GDM1 (cell line): ENCODE measurements at regions not wholly inside any gene's neighbourhood (a gene's known extent, or its start where the extent isn't known, plus 50 kb on each side); places are given as distances from the start of the nearest gene placed in this dataset.

Experiments
- DNase-seq: peaks from one replicate; lab custom pipeline; 2025; lab: John Stamatoyannopoulos, UW

DNA sequence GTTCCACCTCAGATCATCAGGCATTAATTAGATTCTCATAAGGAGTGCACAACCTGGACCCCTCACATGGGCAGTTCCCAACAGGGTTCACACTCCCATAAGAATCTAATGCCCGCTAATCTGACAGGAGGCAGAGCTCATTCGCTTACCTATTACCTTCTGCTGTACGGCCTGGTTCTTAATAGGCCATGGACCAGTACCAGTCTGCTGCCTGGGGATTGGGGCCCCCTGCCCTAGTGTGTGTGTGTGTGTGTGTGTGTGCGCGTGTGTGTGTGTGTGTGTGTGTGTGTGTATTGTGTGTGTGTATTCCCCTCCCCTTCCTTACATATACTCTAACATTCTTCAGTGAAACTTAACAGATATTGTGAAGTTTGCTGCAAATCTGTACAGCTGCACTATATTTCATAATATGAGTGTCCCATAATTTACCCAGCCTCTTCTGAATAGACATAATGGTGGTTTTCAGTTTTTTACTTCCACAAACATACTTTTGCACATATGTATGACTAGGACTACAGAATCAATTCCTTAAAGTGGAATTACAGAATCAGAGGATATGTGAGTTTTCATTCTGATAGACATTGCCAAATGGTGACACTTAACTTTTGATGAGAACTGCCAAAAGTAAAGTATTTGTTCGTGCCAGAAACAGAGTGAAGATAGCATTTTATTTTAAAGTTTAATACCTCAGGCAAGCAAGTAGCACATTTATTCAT lies 205.2 kb upstream of the EEA1 start:
- DNase-seq: no peak

DNA sequence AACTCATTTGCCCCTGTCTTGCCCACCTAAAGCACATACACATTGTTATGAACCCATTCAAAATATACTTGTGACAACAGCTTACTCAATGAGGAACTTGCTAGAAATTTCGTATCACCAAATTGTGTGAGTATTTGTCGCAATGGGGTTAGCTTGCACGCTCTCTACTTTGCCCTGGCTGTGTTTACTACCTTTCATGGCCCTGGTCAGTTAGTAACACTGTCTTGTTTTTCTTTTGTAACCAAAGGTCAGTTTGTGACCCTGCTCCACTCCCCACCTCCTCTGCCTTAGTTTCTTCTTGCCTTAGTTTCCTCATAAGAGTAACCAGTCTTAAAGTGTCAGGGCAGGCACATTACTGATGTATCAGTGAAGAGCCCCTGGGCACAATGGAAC lies 205.8 kb upstream of the EEA1 start:
- no peak for DNase-seq

DNA sequence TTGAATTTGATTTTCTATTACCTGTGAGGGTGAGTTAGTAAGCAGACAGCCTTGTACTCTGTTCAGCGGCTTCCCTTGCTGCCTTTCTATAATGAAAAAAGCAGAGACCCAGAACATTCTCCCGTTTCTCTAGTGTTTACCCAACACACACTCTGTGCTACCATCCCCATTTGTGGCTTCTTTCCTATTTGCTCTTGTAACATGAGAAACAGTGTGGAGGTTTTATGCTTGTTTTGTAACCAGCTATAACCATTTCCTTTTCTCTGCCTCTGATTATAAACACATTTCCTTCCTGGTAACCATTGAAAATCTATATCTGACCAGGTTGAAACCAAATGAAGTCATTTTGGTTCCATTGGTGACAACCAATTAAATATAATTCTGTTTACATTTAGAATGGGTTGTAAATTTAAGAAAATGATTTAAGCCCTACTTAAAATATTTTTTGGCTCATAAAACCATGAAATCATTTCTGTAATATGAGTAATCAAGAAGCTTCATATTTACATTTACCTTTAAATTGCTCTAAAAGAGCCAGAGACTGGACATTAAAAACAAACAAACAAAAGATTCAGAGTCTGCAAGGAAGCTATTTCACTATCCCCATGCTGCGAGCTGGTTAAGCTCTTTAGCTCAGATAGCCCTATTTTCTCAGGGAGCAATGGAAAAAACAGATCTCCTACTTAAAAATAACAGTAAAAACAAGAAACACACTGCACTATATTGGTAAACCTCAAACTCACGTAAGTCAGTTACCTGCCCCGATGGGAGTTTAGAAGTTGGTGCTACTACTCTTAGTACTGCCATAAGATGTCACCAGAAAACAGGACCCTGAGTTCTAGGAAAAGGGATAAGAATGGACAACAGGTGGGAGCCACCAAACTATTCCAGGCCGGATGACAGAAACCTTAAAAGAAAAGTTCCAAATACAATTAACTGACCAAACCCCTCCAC lies 206.5 kb upstream of the EEA1 start:
- DNase-seq: no peak

DNA sequence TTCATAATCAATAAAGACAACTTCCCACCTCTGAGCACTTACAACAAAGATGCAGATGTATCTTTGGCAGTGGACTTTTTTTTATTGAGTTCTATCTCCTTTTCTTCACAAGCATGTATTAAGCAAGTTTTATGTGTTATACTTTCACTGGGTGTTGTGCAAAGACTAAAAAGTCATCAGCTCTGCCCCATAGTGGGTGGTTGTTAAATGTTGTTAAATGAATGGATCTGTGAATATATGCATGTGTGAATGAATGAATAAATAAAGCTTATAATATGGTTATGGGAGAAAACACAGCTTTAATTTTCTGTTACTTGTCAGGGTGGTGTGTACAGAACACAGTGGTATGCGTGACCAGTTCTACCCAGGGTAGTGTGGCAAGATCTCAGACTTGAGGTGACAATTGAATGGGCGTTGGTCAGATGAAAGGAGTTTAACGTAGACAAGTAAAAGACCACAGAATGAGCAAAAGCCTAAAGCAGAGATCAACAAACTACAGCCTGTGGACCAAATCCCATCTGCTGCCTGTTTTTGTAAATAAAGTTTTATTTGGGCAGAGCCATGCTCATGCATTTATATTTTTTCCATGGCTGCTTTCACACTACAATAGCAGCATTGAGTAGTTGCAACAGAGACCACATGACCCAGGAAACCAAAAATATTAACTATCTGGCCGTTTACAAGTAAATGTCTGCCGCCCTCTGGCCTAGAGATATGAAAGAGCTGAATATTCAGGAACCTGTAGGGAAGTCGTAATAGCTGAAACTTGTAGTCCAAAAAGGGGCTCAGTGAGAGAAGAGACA lies 207.4 kb upstream of the EEA1 start:
- no peak for DNase-seq

DNA sequence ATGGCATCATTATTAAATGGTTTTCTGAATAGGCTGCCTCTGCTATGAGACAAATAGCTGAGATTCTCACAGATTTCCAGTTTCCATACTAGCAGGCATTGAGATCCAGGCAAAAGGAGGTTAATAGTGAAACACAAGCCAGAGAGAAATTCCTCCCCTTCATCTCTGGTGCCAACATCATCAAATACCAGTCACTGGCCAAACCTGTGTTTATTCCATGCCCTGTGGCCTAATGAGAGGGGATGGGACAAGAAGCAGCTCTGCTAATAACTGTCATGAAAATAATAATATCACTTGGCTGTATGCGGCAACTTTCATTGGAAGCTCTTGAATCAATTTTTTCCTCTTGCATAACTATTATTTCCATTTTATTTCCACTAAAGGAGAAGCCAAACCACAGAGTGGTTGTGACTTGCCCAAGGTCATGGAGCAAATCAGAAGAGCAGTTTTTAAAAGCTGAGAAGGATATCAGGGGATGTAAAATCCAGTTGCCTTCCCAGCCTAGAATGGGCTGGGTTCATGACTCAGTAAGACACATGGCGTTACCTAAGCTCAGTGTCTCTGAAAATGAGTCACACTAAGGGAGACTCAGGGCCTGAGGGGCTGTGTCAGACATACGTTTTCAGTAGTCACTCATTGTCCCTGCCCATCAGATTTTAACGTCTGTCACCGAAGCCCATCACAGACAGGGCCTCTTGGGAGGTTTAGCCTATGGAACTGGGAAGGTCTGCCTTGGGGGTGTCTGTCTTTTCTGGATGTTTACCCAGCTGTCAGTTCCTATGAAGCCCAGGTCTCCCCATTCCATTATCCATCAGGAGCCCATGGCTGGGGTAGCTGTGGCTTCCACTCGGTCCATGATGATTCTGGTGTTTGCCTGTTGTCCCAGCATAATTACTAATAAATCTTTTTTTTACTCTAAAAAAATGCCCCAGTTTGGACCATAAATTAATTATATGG lies 208.8 kb upstream of the EEA1 start:
- no peak for DNase-seq

DNA sequence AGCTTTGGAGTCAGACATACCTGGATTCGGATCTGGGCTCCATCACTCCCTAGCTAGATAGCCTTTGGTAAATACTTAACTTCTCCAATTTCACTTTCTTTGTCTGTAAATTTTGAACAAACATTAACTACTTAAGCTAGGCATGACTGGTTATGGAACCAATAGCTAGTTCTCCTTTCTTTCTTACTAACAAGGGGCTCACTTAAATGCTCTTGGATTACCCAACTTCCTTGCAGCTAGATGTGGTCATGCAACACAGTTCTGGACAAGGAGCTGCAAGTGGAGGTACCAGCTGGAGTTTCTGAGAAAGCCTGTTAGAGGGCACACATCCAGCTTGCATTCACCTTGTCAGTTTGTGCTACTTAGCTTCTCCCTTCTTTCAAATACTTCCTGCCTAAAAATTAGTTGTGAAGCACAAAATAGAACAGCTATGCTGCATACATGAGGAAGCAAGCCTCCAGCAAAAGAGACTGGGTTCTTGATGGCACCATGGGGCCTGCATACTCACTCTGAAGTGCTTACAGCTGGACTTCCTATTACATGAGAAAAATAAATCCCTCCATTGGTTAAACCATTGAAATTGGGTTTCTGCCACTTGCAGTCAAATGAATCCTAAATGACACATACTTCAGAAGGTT lies 210.1 kb upstream of the EEA1 start:
- no peak for DNase-seq

DNA sequence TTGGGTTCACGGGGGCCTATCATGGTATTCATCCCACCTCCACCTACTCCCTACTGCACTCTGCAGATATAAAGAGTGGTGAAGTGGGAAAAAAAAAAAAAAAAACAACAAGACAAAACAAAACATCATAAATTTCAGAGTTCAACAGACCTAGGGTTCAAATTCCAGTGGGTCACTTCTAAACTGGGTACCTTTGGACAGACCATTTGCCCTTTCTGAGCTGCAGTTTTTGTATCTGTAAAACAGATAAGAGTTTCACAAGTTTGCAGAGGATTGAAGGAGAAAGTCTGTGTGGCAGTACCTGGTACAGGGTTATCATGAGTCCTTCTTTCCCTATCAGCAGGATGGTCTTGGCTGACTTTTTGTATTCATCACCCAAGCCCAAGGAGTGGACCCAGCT lies 211.2 kb upstream of the EEA1 start:
- DNase-seq: no peak

DNA sequence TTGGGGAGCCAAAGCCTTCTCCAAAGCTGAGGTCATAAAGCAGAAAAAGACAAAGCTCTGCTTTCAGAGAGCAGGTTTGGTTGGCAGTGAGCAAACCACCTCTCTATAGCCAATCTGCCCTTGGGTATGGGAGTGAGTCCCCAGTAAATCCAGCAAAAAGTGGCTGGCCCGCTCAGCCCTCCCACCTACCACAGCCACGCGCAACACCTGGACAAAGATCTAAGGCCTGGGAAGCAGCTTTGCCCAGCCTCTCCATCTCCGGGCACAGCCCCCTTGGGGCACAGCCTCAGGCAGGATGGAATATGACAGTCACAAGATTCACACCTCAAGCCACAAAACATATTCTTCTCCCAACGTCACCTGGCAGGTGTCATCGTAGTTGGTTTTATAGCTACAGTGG lies 211.7 kb upstream of the EEA1 start:
- DNase-seq: no peak

DNA sequence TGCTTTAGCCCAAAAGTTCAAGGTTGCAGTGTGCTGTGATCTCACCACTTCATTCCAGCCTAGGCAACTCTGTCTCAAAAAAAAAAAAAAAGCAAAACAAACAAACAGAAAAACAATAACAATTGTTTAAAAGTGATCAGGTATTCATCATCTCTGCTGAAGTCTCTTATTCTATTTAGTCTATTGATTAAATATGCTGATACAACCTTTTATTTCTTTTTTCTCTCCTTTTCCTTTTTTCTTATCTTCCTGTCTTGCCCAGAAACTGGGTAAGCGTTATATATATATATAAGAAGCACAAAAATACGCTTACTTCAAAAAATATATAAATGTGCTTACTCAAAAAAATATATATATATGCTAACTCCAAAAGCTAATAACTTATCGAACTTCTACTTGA lies 213.8 kb upstream of the EEA1 start:
- DNase-seq: no peak

DNA sequence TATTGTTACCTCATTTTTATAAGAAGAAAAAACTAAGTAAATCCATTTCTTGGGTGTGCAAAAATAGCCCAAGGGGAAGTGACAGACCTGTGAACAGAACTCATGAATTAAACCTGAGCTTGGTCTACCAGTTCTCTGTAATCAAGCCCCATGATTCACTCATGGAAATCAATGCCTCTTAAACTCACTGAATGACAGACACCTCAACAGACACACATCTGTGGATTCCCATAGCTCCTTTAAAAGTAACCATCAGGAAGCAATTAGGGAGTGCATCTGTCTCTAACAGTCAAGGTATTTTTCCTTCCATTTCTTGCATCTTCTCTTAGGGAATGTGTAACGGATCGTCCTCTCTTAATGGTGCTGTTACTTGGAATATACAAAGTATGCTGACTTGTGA lies 215.0 kb upstream of the EEA1 start:
- no peak for DNase-seq

DNA sequence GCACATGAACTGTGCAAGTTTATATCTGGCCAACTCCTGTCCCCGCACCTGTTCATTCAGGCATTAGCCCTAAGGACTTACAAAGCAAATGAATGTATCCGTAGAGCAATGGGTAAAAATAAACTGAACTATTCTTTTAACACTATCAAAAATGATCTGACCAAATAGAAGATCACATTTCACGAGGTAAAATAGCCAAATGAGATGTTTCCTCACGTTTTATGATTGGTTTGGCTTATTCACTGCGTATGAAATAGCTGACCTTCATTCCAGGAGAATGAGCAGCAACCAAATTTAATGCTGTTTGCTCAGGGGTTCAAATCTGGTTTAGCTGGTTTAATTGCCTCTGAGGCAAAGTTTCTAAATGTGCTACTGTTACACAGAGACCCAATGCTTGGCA lies 216.0 kb upstream of the EEA1 start:
- no peak for DNase-seq

DNA sequence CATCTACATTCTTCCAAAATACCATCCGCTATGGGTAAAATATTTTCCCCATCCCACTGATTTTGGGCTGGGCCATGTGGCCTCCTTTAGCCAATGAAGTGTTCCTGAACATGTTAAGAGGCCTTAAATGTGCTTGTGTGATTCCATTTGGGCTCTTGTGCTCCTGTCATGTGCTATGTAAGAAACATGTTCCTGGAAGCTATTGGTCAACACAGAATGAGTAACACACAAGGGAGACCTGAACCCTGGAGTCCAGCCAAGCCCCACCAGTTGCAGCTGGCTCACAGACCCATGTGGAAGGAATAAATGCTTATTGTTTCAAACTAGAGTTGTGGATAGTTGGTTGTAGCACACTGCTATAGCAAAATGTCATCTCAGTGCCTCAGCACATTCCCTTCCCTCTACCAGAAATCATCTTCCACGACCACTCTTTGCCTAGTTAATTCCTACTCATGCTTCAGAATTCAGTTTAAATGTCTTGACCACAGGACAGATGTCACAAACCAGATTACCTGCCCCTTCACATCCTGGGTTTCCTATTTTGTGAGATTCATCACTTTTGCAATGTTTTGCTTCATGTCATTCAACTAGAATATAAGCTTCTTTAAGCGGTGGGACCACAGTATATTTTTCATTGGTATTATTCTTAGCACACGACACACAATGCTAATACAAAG lies 217.3 kb upstream of the EEA1 start:
- DNase-seq: no peak

DNA sequence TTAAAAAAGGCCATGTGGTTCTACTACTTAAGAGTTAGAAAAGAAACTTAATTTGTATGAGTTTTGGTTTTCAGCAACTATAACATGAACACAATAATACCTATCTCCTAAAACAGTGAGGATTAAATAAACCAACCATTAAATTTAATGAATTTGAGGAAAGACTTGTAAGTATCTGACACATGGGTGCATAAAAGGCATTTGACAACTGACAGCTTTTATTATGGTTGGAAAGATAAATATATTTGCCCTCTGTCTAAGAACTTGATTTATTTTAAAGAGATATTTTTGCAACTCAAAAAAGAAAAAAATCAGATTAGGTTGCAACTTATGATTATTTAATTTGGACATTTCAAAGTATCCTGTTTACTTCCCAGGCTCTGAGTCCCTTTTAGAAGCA lies 217.9 kb upstream of the EEA1 start:
- no peak for DNase-seq

DNA sequence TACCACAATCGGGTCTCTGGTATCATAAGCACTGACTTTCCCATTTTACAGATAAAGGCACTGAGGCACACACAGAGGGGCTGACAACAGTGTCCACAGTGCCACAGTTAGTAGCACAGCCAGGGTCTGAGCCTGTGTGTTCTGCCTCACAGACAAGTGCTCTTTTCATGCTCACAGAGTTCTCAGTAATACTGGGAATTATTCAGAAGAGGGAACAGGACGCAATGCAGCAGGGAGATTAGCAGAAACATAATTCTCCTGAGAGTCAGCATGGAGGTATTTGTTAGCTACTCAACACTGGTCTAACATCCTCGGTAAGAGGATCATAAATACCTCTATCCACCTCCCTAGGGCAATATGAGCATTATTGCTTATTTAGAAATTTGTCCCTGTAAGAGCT lies 219.3 kb upstream of the EEA1 start:
- DNase-seq: no peak

DNA sequence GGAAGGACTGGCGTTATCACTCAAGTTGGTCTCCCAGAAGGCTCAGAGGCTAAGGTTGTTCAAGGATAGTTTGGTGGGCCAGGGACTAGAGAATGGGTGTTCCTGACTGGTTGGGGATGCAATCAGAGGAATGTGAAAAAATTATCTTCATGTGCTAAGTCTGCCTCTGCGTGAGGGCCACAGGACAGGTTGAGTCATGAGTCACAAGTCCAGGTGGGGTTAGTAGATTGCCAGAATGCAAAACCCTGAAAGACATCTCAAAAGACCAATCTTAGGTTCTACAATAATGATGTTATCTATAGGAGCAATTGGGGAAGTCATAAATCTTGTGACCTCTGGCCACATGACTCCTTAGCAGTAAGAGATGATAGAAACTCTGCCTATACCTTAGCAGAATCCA lies 220.1 kb upstream of the EEA1 start:
- no peak for DNase-seq

DNA sequence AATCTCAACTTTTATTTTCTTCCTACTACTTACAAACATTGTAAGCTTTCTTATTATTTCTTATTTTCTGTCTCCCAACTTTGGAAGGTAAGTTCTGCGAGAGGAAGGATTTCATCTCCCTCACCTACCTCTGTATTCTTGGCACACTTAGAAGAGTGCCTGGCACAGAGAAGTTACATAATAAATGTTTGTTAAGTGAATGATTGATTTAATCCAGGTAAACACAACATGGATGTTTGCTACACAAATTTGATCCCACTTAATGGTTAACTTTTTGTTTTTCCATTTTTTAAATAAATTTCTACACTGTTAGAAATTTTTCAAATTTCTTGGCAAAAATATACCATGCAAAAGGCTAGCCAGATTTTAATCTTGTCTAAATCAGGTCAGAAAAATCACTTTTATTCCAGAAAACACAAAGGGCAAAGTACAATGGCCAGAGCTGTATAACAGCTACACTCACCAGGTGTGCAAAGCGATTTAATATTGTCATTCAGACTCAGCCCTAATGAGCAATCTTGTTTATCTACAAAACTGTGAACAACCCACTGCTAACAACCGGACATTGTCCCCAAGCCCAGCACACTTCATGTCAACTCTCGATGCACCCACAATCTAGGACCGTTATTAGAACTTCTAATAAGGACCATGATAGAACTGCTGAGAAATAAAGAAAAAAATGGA lies 222.1 kb upstream of the EEA1 start:
- DNase-seq: no peak

DNA sequence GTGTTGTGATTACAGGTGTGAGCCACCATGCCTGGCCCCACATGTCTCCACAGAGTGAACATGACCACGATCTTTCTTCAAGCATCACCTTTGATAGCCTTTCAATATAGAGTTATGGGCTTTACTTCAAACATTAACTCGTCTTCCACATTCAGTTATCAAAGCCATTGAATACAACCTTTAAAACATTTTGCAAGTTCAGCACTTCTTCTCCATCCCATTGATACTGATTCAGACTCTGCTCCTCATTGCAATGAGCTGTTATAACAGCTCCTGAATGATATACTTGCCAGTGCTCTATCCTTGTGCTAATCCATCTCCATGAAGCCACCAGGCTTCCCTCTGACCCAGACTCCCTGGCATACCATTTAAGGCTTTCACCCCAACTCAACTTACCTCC lies 223.5 kb upstream of the EEA1 start:
- DNase-seq: no peak

DNA sequence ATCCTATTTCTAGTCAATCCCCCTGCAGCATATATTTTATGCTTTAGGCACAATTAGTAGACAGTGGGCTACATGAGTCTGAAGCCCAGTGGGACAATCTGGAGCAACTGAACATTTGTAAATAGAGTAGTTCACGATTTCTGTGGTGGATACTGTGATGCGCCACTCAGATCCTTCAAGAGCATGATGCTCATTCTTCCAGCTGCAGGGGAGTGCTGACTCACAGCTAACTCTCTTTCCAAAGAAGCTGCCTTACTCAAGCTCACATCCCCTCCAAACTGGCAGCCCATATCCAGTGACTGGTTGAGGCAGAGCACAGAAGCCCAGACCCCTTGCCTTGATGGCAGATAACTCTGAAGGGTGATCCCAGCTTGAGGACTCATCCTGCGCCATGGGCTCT lies 224.2 kb upstream of the EEA1 start:
- no peak for DNase-seq

DNA sequence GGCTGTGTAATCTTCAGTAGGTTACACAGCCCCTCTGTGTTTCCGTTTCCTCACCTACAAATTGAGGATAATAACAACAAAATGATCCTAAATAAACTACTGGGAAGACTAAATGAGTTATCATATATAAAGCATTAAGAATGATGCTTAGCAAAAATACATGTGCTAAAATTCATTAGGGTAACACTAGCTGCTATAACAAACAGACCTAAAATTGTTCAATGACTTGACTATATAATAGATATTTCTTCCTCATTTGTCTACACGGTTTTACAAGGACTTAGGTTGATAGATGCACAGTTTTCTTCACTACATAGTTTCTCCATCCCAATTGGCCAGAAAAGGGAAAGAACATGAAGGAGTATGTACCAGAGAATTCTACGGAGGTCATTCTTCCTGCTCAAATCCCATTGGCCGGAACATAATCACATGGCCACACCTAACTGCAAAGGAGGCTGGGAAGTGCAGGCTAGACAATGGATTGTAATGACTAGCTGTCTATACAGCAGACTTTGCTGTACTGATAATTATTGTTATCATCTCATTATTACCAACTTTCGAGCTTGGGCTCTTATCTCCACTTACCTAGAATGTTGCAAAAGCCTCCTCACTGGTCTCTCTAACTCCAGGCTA lies 223.5 kb upstream of the NUDT4 start:
- DNase-seq: no peak
